Stomach (tissue), 4 donors: ENCODE measurements at regions not wholly inside any gene's neighbourhood (a gene's known extent, or its start where the extent isn't known, plus 50 kb on each side); places are given as distances from the start of the nearest gene placed in this dataset.

ENCODE experiments used
- CTCF ChIP-seq, 7 experiments: fragments of 450-650 bp in 4 of 7; fragments of 200-600 bp in 3 of 7; sonication (generic) in 3 of 7; IDR thresholded peaks; one replicate each; pipeline ENCODE4 v1.5.1; 2016 to 2019; ENCODE audit warnings: antibody characterized with exemption in 7 of 7, control low read depth in 2 of 7, mild to moderate bottlenecking in 1 of 7
- POLR2A ChIP-seq, 4 donors: fragments of 450-650 bp; IDR thresholded peaks; one replicate each; pipeline ENCODE4 v1.6.1; 2016; ENCODE audit warnings: antibody characterized with exemption in 4 of 4, control low read depth in 2 of 4, mild to moderate bottlenecking in 1 of 4, moderate library complexity in 1 of 4

GRCh38 chr6:113496166-113496565, 361.0 kb upstream of the MARCKS start:
- no peak for TF ChIP-seq CTCF (IDR thresholded peaks at IDR 0.05)
- no peak for TF ChIP-seq POLR2A (IDR thresholded peaks at IDR 0.05)
